DND-41 (cell line): ENCODE measurements at regions not wholly inside any gene's neighbourhood (a gene's known extent, or its start where the extent isn't known, plus 50 kb on each side); places are given as distances from the start of the nearest gene placed in this dataset.

ENCODE experiments used
- CTCF ChIP-seq: IDR thresholded peaks from 2 replicates; pipeline ENCODE4 v1.5.1; 2012; ENCODE audit warnings: borderline replicate concordance, low read length, moderate library complexity, mild to moderate bottlenecking; ENCODE audit not compliant: poor library complexity, severe bottlenecking; ENCODE audit errors: extremely low read depth
- EZH2 ChIP-seq: IDR thresholded peaks from 3 replicates; pipeline ENCODE4 v1.6.1; 2012; ENCODE audit warnings: borderline replicate concordance, low read depth, mild to moderate bottlenecking, moderate library complexity, low read length, inconsistent platforms; ENCODE audit not compliant: severe bottlenecking

GRCh38 chr17:53316988-53317387 lies 505.7 kb upstream of the KIF2B start:
- TF ChIP-seq CTCF (no peak), EZH2 (no peak)
